SH-SY5Y (cell line): ENCODE measurements at regions not wholly inside any gene's neighbourhood (a gene's known extent, or its start where the extent isn't known, plus 50 kb on each side); places are given as distances from the start of the nearest gene placed in this dataset.

Experiments used
- GATA2 ChIP-seq: IDR thresholded peaks from 2 replicates; pipeline ENCODE4 v1.6.1; 2011; ENCODE audit warnings: mild to moderate bottlenecking, low read depth, low read length
- GATA3 ChIP-seq: IDR thresholded peaks from 2 replicates; pipeline ENCODE4 v1.6.1; 2011; ENCODE audit warnings: low read depth, mild to moderate bottlenecking, low read length, moderate library complexity

DNA sequence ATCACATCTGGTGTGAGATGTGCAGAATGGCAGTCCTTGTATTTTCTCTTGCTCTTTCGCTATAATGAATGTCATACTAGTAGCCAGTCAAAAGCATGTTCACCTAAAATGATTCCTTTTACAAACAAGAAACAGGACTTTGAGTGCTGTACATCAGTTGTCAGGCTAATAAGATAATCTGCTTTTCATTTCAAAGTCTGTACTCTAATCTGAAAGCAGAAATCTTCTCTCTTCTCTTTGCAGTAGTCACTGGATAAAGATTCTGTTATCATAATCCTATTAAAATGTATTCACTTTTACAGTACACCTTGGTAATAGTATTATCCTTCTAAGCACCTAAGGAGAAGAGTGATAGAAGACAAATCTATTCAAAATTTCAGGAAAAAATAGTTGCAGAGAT is 300.1 kb downstream of the MFSD1 start:
- TF ChIP-seq GATA2 = no peak
- TF ChIP-seq GATA3 = no peak
